NCI-H1436 treated with DMSO at 0.1 percent for 48 hours (cell line): ENCODE measurements at regions not wholly inside any gene's neighbourhood (a gene's known extent, or its start where the extent isn't known, plus 50 kb on each side); places are given as distances from the start of the nearest gene placed in this dataset.
A peak's percentile ranks its signal among the peaks of the same experiment; 100 is the strongest.

Experiments used
- DNase-seq: peaks from one replicate; lab custom pipeline; 2025; lab: John Stamatoyannopoulos, UW

DNA sequence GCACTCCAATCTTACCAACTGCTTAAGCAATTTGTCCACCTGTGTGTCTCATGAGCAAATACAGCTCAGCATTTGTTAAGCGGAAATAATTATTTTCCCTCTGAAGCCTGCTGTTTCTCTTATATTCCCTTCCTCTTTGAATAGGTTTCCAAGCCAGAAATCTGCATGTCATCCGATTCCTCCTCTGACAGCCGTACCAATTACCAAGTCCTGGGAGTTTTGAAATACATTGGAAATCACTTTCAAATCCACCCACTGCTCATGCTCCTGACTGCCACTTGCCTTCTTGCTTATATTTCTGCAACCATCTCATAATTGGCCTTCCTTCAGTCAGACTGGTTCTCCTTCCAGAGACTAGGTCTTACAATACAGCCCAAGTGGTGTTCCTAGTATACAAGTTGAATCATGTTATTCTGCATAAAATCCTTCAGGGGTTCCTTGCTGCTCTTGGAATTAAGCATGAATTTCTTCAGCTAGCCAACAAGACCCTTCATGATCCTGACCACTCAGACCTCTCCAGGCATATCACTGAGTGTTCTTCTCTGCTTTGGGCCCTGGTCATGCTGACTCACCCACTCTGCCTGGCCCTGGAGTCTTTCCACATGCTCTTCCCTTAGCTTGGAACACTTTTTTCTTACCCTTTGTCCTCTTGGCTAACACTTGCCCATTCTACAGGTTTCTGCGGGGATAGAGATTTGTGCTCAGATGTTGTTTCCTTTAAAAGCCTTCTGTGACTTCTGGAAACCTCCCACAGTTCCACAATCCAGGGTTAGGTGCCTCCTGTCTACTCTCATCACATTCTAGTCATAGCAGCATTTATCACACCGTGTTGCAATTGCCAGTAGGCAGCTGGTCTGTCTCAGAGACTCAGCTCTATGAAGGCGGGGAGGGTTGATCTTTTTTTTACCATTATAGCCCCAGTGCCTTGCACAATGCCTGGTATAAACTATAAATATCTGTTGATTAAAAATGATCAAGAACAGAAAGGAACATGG is 157.6 kb downstream of the ARL6IP6 start:
- DNase-seq, result no peak

DNA sequence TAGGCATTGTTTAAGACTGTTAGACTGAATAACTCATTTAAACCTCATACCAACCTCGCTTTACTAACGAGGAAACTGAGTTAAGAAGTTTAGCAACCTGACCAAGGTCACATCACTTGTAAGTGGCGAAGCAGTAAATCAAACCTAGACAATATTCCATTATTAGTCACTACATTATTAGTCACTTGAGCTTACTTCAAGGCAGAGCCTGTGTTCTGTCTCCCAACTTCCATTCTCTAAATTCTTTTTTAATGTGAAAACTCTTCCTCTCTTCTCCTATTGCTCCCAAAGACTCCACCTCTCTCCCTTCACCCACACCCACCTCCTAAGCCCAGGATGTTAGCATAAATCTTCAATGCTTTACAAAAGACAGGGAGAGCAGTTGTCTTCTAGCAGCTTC is 156.5 kb downstream of the ARL6IP6 start:
- DNase-seq, result no peak

DNA sequence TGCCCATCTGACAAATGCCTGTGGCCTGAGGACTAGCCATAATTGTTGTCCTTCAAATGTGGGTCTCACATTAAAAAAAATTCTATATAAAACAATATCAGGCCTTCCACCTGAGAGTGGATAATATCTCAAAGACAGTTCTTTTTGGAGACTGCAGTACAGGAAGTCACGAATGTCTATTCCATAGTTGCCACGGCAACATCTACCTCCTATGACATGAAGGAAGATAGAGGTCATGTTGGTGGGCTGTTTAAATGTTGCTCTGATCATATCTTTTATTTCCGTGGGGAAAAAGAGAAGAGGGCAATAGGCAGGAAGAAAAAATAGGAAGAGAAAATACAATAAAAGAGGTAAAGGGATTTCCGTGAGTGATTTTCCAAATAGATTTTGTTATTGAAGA is 151.8 kb downstream of the ARL6IP6 start:
- DNase-seq, result no peak

DNA sequence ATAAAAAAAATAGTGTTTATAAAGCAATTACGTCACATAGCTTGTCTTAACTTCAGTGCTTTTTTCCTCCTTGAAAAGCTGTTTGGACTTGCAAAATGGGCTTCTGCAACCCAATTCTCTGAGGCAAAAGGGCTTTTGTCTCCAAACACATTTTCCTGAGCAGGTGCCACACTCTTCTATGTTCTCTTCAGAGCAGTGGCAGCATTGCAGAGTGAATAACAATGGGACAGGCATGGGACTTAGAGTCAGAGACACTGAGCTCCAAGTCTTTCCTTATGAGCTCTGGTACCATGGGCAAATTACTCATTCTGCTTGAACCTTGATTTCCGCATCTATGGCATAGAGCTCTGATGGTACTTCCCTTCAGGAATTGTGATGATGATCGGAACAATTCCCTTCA is 149.0 kb downstream of the ARL6IP6 start:
- DNase-seq, result no peak

DNA sequence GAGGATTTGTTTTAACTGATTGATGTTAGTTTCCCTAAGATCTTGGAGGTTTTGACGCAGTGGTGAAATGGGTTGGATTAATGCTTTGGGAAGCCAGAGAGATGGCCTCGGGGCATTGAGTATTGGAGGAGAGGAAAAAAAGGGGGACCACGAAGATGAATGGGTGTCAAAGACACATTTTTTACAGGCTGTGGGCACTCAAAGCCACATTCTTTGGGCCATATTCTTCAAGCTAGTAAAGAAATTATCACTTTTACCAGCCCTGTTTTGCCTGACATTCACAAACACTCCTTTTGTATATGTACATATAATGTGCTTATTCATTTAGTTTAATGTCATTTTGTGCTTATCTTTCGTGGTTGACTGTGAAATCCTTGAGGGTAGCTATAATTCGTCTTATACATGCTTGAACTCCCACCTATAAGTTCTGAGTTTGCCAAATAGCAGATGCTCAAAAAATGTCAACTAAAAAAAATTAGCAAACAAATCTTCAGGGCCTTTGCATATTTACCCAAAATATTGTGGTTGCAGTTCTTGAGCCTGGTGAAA is 146.3 kb downstream of the ARL6IP6 start:
- no peak for DNase-seq

DNA sequence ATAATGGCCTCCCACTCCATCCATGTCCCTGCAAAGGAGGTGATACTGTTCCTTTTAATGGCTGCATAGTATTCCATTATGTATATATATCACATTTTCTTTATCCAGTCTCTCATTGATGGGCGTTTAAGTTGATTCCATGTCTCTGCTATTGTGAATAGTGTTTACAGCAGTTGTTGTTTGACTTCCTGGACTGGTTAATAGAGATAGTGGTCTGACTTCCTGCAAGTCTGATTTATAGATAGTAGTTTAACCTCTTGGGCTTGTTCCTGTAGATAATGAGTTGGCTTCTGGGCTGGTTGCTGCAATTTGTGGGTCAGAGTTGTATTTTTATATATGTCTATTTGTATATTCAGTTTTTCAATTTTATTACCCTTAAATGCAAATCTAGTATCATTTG is 145.4 kb downstream of the ARL6IP6 start:
- DNase-seq, result no peak

DNA sequence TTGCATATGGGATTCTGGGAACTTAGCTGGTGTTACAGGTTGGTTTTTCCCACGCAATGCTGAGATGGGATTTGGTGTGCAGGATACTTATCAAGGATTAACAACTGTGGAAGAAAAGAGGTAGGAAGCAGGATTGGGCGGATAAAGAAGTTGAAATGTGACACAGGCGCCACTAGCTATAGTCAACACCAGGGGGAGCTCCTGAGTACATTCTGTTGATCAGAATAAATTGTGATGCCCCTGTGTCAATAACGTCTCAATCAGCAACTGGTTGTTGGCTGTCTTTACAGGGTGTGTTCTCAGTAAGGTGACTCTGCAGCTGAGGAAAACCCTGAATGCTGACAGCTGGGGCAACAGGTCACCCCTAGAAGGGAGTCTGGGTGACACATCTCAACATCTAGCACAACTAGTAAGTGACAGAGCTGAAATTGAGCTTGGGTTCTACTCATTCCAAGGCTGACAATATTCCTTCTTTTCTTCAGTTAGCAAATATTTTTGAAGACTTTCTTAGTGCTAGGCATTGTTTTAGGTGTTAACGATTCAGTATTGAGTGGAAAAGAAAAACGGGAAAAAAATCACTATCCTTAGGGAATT is 143.0 kb downstream of the ARL6IP6 start:
- no peak for DNase-seq

DNA sequence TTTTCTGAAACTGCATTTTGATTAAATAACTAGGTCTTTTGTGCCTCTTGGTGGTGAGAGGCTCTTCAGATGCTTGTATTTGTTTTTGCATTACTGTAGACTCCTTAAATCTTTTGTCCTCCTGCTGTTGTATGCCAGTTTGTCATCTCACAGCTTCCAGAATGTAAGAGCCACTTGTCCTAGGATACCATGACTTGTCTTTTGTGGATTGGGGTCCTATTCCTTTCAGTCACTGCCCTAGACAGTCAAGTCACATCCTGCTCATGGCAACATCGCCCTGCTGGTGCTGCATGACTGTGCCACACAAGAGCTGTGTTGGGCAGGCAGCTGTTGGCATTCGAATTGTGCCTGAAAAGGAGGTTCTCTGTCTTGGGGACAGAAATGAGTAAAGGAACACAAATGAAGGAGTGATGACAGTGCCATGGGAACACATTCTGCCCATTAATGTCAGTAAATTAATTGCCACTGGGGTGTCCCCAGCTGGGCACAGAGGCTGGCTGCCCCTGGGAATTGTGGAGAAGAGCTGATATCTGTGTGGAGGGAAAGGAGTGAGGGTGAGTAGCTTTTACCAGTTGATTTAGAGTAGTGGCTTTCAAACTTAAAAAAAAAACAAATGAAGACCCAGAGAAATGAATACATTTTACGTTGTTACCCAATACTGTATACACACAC is 140.3 kb downstream of the ARL6IP6 start:
- peak; percentile 34 for DNase-seq

DNA sequence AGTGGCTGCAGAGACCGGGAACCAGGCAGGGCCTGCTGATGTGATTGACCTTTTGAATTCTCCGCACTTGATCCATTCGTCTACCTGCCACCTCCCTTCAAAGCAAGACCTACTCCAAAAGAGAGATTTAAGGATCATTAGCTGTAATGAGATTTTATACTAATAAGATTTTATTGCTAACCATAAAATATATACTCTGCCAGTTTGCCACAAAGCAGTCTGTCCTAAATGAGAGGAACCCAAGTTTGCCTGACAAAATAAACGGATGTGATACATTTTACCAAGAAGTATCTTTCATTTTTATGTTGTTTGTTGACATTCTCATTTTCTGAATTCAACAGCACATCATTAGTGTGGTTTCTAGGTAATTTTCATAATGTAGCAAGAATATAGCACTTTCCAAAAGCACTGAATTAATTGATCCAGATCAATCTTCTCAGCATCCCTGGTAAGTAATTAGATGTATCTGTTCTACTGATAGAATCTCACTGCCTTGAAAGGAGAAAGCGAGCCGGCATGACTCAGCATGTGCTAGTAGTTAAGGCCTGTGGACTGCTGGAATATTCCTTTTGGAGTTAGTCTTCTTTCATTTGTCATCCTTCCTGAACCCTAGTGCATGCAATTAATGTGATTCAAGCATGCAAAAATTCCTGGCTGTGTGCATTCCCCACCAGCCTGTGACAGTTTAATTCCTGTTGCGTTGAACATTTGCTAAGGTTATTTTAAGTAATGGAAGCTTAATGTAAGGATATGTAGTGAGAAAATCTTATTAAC is 128.5 kb downstream of the ARL6IP6 start:
- no peak for DNase-seq

DNA sequence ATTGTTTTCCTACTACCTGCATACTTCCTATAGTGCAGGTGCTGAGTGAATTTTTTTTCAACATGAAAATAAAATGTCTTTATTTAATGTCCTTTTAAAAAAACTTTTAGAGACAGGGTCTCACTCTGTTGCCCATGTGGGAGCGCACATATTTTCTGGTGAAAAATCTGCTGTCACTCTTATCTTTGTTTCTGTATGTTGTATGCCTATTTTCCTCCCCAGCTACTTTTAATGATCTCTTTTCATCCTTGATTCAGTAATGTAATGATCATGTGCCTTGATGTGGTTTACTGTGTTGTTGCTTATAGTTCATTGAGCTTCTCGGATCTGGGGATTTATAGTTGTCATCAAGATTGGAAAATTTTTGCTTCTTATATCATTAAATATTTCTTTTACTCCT is 117.3 kb downstream of the ARL6IP6 start:
- no peak for DNase-seq

DNA sequence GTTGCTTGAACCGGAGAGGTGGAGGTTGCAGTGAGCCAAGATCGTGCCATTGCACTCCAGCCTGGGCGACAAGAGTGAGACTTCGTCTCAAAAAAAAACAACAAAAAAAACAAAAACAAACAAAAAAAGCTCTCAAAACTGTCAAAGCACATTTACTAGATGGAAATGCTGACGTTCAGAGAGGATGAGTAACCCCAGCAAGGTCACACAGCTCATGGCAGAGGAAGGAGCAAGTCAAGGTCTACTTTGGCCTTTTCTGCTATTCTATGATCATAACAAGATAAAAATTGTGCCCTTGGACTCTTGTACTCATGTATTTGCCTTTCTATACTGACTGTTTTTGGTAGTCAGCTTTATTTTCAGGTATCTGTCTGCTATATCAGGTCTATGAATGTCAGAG is 109.5 kb downstream of the ARL6IP6 start:
- DNase-seq, result no peak

DNA sequence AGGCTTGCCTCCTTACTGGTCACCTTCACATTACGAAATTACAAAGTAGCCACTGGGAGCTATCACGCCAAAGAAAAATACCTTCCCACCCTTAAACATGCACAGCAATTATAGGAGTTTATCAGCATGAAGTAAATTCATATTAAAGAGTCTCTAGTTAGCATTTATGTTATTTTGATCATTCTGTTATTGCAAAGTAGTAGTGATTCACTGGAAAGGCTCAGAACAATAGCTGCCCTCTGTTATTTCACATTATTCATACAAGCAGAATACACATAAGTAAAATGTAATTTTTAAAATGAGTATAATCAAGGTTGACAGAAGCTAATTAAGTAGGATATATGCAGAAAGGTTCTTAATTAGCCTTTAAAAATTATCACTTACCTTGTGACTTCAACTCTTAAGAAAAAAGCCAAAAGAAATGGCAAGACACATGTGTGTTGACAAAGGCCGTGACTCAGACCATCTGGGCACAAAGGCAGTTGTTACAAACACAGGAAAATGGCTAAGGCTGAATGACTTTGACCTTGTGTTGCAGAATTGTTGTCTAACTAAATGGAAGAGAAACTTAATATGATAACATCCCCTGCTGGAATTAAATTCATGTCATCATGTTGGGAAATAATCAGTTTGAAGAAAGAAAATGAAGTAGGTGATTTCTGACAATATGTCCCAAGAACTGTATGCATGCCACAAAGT is 108.3 kb downstream of the ARL6IP6 start:
- DNase-seq, result no peak

DNA sequence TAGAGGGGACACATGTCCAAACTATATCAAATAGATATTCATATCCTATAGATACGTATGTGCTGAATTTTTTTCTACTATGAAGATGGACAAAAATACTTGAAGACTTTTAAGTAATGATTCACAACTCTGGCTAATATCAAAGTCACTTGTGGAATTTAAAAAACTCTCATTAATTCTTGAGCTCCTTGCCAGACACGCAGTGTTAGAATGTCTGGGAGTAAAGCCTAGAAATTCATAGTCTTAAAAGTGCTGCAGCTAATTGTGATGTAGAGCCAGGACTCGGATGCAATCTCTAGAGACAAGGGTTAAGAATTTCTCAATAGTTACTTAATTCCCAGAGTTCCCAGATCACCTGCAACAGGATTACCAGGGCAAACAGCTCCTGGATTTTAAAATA is 107.4 kb downstream of the ARL6IP6 start:
- DNase-seq, result no peak

DNA sequence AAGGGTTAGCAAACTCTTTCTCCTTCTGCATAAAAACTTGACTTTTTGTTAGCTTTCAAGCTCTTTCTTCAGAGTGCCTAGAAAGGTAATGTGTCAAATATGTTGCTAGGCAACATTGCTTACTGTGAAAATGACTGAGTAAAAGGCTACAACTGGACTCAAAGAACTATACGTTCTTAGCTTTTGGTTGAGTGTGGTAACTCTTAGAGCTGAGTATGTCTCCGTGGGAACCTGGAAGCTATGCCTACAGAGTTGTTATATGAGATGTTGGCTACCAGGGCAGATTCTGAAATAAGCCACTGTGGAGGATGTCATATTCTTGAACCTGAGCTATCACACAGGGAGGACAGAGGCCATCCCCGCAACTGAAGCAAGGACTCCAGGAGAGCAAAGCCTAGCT is 105.5 kb downstream of the ARL6IP6 start:
- DNase-seq, result no peak

DNA sequence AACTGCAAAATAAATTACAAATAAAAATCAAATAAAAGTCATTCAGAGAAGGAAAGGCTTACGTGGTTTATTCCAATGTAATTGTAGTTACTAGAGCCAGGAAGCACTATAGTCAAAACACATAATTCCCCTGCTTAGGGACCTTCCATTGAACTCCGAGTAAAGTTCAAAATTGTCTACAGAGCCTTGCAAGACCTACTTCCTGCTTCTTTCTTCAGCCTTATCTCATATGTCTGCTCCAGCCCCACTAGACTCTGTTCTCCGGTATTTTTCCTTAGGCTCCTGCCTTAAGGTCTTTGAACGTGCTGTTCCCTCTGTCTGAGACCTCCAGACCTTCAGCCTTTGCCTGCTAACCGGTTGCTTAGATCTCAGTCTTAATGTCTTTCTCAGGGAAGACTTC is 104.3 kb downstream of the ARL6IP6 start:
- DNase-seq, result no peak

DNA sequence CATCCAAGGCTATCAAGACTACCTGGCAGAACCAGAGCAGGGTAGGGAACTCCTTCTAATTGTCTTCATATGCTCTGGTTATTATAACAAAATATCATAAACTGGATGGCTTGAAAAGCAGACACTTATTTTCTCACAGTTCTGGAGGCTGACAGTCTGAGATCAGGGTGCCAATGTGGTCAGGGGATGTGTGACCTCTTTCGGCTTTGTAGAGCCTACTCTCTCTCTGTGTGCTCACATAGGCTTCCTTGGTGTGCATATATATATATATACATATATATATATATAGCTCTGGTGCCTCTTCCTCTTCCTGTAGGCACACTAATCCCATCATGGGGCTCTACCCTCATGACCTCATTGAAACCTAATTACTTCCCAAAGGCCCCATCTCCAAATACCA is 101.6 kb downstream of the ARL6IP6 start:
- DNase-seq, result no peak

DNA sequence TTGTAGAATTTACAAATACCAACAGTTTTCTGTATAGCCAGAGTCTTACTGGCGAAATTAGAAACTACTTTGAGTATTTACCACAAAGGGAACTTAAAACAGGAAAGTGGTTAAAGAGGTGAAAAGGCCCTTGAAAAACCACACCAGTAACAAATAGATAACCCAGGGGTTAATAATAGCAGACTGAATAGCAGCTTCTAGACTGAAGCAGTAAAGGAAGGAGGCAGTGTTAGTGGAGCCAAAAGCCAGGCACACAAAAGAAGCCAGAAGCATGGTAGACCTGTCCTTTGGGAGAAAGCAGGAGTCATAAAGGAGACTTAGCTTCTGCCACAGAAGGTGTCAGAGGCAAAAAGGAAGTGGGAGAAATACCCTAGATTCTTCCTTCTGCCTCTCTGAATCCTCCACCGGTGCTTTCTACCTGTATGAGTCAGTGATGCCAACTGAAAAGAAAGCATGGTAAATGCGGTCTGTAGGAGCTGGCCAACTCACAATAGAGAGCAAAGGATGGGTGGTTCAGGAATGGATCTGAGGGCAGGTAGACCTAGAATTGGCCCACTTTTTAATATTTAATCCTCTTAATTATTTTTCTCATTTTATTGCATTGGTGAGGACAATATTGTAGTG is 97.3 kb downstream of the ARL6IP6 start:
- no peak for DNase-seq

DNA sequence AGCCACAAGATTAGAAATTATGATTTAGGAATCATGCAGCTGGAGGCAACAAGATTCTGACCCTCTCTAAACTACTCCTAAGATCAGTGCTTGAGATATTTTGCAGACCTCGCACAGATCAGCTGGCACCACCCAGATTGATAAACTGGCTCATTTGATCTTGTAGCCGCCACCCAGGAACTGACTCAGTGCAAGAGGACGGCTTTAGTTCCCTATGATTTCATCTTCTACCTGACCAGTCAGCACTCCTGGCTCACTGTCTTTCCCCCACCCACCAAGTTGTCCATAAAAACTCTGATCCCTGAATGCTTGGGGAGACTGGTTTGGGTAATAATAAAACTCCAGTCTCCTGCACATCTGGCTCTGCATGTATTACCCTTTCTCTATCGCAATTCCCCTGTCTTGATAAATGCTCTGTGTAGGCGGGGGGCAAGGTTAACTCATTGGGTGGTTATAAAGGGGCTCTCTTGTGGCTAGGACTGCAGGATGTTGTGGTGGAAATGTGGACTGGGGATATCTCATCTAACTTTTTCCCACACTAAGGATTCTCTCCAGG is 96.1 kb downstream of the ARL6IP6 start:
- no peak for DNase-seq

DNA sequence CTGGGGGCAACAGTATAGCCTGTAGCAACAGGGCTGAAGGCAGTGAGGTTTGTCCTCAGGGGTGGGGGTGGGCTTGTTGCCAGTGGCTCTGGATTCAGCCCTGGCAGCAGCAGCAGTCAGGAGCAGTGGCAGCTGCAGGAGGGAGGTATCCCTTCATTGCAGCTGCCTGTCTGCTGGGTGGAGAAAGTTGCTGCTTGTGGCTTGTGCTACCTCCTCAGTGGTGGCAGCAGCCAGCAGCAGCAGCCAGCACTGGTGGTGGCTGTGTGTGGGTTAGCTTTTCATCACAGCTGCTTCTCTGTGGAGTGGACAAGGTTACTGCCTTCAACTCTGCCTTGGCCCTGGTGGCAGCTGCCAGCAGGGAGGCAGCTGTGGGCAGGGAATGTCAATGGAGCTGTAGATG is 94.9 kb downstream of the ARL6IP6 start:
- no peak for DNase-seq
